K562 (cell line): ENCODE measurements at regions not wholly inside any gene's neighbourhood (a gene's known extent, or its start where the extent isn't known, plus 50 kb on each side); places are given as distances from the start of the nearest gene placed in this dataset.

Source experiments
- ATAC-seq: fragments of 200-7000 bp; cut with Tn5 transposase; 3 replicates; pipeline ENCODE4 v1.9.1; 2020; ENCODE audit warnings: moderate library complexity
- BruUV-seq: library from RNA; stranded (reverse); fragments of 400-500 nt; replicated peaks from 2 replicates; lab custom pipeline; 2021; lab: Mats Ljungman, UMichigan
- CTCF ChIA-PET: fragments of 300-600 bp; formaldehyde crosslinking; extraction: SDS; loops from one replicate; lab custom pipeline; 2021; ENCODE audit warnings: low intra/inter-chr PET ratio; lab: Yijun Ruan, JAX
- POLR2A ChIA-PET: fragments of 300-600, 350-650 bp; sonication (Branson Sonifier 250); formaldehyde crosslinking; extraction: SDS; loops from one replicate; lab custom pipeline; 2021; ENCODE audit warnings: antibody characterized with exemption, inconsistent platforms; lab: Yijun Ruan, JAX
- DNase-seq, 4 experiments: peaks; one replicate each; pipeline versions ENCODE4 v3.0.0 to v3.0.0-alpha.2; 2011 to 2018; ENCODE audit warnings: low spot score in 3 of 4, mixed read lengths in 3 of 4; ENCODE audit errors: extremely low read depth in 1 of 4
- FAIRE-seq: peaks from 2 replicates; lab custom pipeline; 2011; peaks lifted over from hg19 to GRCh38; lab: Jason Lieb, UNC
- H2AFZ ChIP-seq: 2 replicates; pipeline ENCODE4 v1.6.0; 2011; ENCODE audit warnings: low read depth, low read length, control low read depth, inconsistent platforms
- H3K27ac ChIP-seq: fragments of 200-600 bp; 3 replicates; pipeline ENCODE4 v1.8.0; 2011; ENCODE audit warnings: low read depth, mild to moderate bottlenecking, control low read depth, inconsistent platforms, low read length, moderate library complexity, mixed read lengths; ENCODE audit errors: extremely low read depth
- H3K27me3 ChIP-seq, 2 experiments: fragments of 300-600 bp in 1 of 2; 2 replicates in 1 of 2; 3 replicates in 1 of 2; pipeline versions ENCODE4 v1.6.0 to v1.8.0; 2011; ENCODE audit warnings: inconsistent platforms in 2 of 2, low read length in 2 of 2, mild to moderate bottlenecking in 1 of 2, mixed read lengths in 1 of 2, moderate library complexity in 1 of 2; ENCODE audit not compliant: control insufficient read depth in 2 of 2, insufficient read depth in 2 of 2
- H3K36me3 ChIP-seq: fragments of 300-600 bp; 3 replicates; pipeline ENCODE4 v1.8.0; 2011; ENCODE audit warnings: mild to moderate bottlenecking, low read length, inconsistent platforms; ENCODE audit not compliant: control insufficient read depth, insufficient read depth
- H3K4me1 ChIP-seq, 2 experiments: fragments of 200-600 bp in 1 of 2; replicated peaks in 1 of 2; 2 replicates in 1 of 2; 3 replicates in 1 of 2; pipeline versions ENCODE4 v1.5.1 to v1.8.0; 2011; ENCODE audit warnings: inconsistent platforms in 2 of 2, low read length in 2 of 2, mild to moderate bottlenecking in 1 of 2, mixed read lengths in 1 of 2, moderate library complexity in 1 of 2; ENCODE audit not compliant: control insufficient read depth in 2 of 2, insufficient read depth in 2 of 2
- H3K4me2 ChIP-seq: 2 replicates; pipeline ENCODE4 v1.6.1; 2011; ENCODE audit warnings: low read length, control low read depth, inconsistent platforms, mixed read lengths; ENCODE audit not compliant: insufficient read depth
- H3K4me3 ChIP-seq: fragments of 200-600 bp; sonication (generic), shearing (Covaris generic); 2 replicates; pipeline ENCODE4 v1.5.1; 2016; ENCODE audit warnings: control low read depth, inconsistent platforms
- H3K79me2 ChIP-seq: fragments of 200-600 bp; 3 replicates; pipeline ENCODE4 v1.8.0; 2011; ENCODE audit warnings: low read length, inconsistent platforms; ENCODE audit not compliant: control insufficient read depth, insufficient read depth
- H3K9ac ChIP-seq, 2 experiments: 2 replicates each; pipeline versions ENCODE4 v1.6.0 to v1.6.1; 2011; ENCODE audit warnings: low read depth in 2 of 2, low read length in 2 of 2, control low read depth in 1 of 2, inconsistent platforms in 1 of 2, mild to moderate bottlenecking in 1 of 2, mixed read lengths in 1 of 2; ENCODE audit not compliant: insufficient read depth in 1 of 2
- H3K9me1 ChIP-seq: one replicate; pipeline ENCODE4 v1.6.0; 2011; ENCODE audit warnings: inconsistent platforms, mild to moderate bottlenecking, low read length, moderate library complexity; ENCODE audit not compliant: control insufficient read depth, insufficient read depth
- H3K9me3 ChIP-seq: replicated peaks from 2 replicates; pipeline ENCODE4 v1.5.1; 2011; ENCODE audit warnings: low read depth, low read length, inconsistent platforms; ENCODE audit not compliant: control insufficient read depth, insufficient read depth
- H4K20me1 ChIP-seq: replicated peaks from 2 replicates; pipeline ENCODE4 v1.6.1; 2011; ENCODE audit warnings: low read length, inconsistent platforms, mixed read lengths; ENCODE audit not compliant: control insufficient read depth, insufficient read depth
- NR2C2 ChIP-seq, 2 experiments: fragments of 200-800 bp in 1 of 2; sonication (Bioruptor generic) in 1 of 2; sonication (generic) in 1 of 2; formaldehyde crosslinking in 1 of 2; IDR thresholded peaks; 2 replicates each; pipeline versions ENCODE4 v1.6.1 to v1.8.0; 2016 to 2022; ENCODE audit warnings: mild to moderate bottlenecking in 1 of 2, missing compliant biosample characterization in 1 of 2, missing genetic modification characterization in 1 of 2, missing genetic modification reagents in 1 of 2
- WGBS: fragments of 100-300 bp; shearing (Covaris generic); methylation state at CpG from one replicate; pipeline ENCODE4 v1.1.6; 2016; ENCODE audit warnings: low coverage, mixed read lengths; ENCODE audit not compliant: insufficient coverage; ENCODE audit errors: missing lambda C conversion rate; 5-methylcytosine and 5-hydroxymethylcytosine counted together
- in situ Hi-C: fragments of 300-500 bp; cut with MboI; formaldehyde crosslinking; loops from 4 replicates; pipeline ENCODE4 v1.15.0; 2018; ENCODE audit warnings: inconsistent platforms, mixed read lengths
- intact Hi-C: fragments of 100-400 bp; cut with micrococcal nuclease; formaldehyde crosslinking; loops from 2 replicates; pipeline ENCODE4 v1.14.2; 2022
- TF ChIP-seq, protein P1 (sequence below): fragments of 250-450 bp; sonication (Bioruptor Pico); IDR thresholded peaks from 2 replicates; pipeline ENCODE4 v1.4.0; 2020; ENCODE audit warnings: mild to moderate bottlenecking, moderate library complexity

DNA sequence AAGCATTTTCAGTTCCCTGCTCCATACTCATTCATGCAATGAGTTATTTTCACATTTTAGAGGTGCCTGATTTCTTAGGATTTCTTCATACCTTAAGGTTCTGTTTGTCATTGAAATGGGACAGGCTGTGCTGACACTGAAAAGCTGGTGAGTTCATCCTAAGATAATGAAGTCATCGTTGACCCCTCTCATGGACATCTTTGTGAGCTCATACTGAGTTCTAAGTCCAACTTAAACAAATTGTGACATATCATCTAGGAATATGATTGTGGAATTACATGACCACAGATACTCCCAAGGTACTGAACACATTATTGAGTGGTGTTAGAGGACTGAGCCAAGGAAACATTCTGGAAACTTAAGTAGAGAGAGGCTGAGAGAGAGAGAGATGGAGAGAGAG is 224.8 kb upstream of the JAG1 start (continued):
- TF ChIP-seq NR2C2 (CRISPR knock-in tag; IDR thresholded peaks at IDR 0.05), result no peak
- no peak for TF ChIP-seq NR2C2 (tag; IDR thresholded peaks at IDR 0.05)

- in situ Hi-C loops (no loop called here), intact Hi-C loops (no loop called here)
- 0% methylated on average over 1 of the region's 1 CpG for WGBS
- H3K9me3 ChIP-seq, result no peaks in the 10 kb centered on the region; the same call in 1 of the 2 replicates
- H3K27ac ChIP-seq, result no peak overlapping the region
- no peaks in the 10 kb centered on the region for H3K4me1 ChIP-seq
- DNase-seq (no peak), ATAC-seq (no peak), FAIRE-seq (no peak)
- no peaks in the 10 kb centered on the region for H3K27me3 ChIP-seq
- H3K79me2 ChIP-seq, result no peaks in the 10 kb centered on the region
- no peak overlapping the region for H2AFZ ChIP-seq
- no peak overlapping the region for H3K9ac ChIP-seq
- ChIA-PET POLR2A (no interaction called here), CTCF (no interaction called here)
- no peaks in the 10 kb centered on the region for H3K36me3 ChIP-seq
- H3K4me3 ChIP-seq, result no peak overlapping the region
- TF ChIP-seq, protein P1, sequence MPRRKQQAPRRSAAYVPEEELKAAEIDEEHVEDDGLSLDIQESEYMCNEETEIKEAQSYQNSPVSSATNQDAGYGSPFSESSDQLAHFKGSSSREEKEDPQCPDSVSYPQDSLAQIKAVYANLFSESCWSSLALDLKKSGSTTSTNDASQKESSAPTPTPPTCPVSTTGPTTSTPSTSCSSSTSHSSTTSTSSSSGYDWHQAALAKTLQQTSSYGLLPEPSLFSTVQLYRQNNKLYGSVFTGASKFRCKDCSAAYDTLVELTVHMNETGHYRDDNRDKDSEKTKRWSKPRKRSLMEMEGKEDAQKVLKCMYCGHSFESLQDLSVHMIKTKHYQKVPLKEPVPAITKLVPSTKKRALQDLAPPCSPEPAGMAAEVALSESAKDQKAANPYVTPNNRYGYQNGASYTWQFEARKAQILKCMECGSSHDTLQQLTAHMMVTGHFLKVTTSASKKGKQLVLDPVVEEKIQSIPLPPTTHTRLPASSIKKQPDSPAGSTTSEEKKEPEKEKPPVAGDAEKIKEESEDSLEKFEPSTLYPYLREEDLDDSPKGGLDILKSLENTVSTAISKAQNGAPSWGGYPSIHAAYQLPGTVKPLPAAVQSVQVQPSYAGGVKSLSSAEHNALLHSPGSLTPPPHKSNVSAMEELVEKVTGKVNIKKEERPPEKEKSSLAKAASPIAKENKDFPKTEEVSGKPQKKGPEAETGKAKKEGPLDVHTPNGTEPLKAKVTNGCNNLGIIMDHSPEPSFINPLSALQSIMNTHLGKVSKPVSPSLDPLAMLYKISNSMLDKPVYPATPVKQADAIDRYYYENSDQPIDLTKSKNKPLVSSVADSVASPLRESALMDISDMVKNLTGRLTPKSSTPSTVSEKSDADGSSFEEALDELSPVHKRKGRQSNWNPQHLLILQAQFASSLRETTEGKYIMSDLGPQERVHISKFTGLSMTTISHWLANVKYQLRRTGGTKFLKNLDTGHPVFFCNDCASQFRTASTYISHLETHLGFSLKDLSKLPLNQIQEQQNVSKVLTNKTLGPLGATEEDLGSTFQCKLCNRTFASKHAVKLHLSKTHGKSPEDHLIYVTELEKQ (CRISPR knock-in tag), result no peak
- BruUV-seq, result no TSS peak
- H3K4me2 ChIP-seq, result no peak overlapping the region
- H3K9me1 ChIP-seq, result no peaks in the 10 kb centered on the region
- H4K20me1 ChIP-seq, result no peaks in the 10 kb centered on the region
These were observed 228.4 kb upstream of the JAG1 start for GRCh38 chr20:10902174-10902573.
